Adrenal gland (tissue), 5 donors: ENCODE measurements at regions not wholly inside any gene's neighbourhood (a gene's known extent, or its start where the extent isn't known, plus 50 kb on each side); places are given as distances from the start of the nearest gene placed in this dataset.

Experiments
- POLR2A ChIP-seq, 2 donors: fragments of 450-650 bp; IDR thresholded peaks; one replicate each; pipeline ENCODE4 v1.6.1; 2017; ENCODE audit warnings: antibody characterized with exemption in 2 of 2, mild to moderate bottlenecking in 2 of 2, moderate library complexity in 1 of 2
- TF ChIP-seq, protein P1 (sequence below), 6 experiments: fragments of 450-650 bp in 4 of 6; fragments of 200-600 bp in 2 of 6; sonication (generic) in 1 of 6; IDR thresholded peaks; 1 replicate in 5 of 6; 2 replicates in 1 of 6; pipeline versions ENCODE4 v1.5.1 to v1.8.0; 2016 to 2021; ENCODE audit warnings: antibody characterized with exemption in 6 of 6, mild to moderate bottlenecking in 2 of 6, moderate library complexity in 1 of 6
- donor health status: DM: no; HTN: no; CAD: no.

DNA sequence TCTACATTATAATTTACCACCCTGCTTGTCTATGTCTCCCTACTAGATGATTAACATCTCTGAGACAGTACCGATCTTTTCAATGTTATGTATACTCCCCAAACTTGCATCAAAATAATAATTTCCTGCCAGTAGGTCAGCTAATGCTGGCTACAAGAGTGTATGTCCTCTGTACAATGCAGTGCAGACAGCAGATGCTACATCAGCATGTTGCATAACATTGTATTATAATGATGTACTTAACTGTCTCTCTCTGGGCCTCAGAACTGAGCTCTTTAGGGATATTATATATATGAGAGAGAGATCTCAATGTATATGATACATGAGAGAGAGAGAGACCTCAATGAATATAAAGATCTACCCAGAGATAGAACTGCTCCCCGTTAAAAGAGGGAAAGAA is 456.6 kb downstream of the SHQ1 start:
- TF ChIP-seq, protein P1, sequence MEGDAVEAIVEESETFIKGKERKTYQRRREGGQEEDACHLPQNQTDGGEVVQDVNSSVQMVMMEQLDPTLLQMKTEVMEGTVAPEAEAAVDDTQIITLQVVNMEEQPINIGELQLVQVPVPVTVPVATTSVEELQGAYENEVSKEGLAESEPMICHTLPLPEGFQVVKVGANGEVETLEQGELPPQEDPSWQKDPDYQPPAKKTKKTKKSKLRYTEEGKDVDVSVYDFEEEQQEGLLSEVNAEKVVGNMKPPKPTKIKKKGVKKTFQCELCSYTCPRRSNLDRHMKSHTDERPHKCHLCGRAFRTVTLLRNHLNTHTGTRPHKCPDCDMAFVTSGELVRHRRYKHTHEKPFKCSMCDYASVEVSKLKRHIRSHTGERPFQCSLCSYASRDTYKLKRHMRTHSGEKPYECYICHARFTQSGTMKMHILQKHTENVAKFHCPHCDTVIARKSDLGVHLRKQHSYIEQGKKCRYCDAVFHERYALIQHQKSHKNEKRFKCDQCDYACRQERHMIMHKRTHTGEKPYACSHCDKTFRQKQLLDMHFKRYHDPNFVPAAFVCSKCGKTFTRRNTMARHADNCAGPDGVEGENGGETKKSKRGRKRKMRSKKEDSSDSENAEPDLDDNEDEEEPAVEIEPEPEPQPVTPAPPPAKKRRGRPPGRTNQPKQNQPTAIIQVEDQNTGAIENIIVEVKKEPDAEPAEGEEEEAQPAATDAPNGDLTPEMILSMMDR (IDR thresholded peaks at IDR 0.05) = no peak
- TF ChIP-seq POLR2A (IDR thresholded peaks at IDR 0.05) = no peak
